ENCODE measurements at regions not wholly inside any gene's neighbourhood (a gene's known extent, or its start where the extent isn't known, plus 50 kb on each side); places are given as distances from the start of the nearest gene placed in this dataset.

GRCh38 chr18:38042211-38042890 lies 476.8 kb upstream of the CELF4 start:
- TF ChIP-seq CTCF (IDR thresholded peaks at IDR 0.05; ENCODE audit: insufficient read depth, low read depth, low read length) (no peak), EZH2 (IDR thresholded peaks at IDR 0.05; ENCODE audit: insufficient read depth, low read length) (no peak)
